A673 (cell line): ENCODE measurements at regions not wholly inside any gene's neighbourhood (a gene's known extent, or its start where the extent isn't known, plus 50 kb on each side); places are given as distances from the start of the nearest gene placed in this dataset.

Source experiments
- CTCF ChIP-seq: fragments of 300-800, 200-600 bp; sonication (generic); conservative IDR thresholded peaks from 2 replicates; pipeline ENCODE4 v1.5.1; 2017; ENCODE audit warnings: low read depth, mild to moderate bottlenecking, antibody characterized with exemption, low read length, moderate library complexity, mixed read lengths
- EZH2 ChIP-seq: fragments of 200-600 bp; sonication (generic); IDR thresholded peaks from 2 replicates; pipeline ENCODE4 v1.6.1; 2017; ENCODE audit warnings: borderline replicate concordance, low read depth, mild to moderate bottlenecking, mixed read lengths, antibody characterized with exemption, low read length; ENCODE audit not compliant: poor library complexity, severe bottlenecking

GRCh38 chr18:41548521-41549260 is 406.3 kb upstream of the PIK3C3 start:
- TF ChIP-seq CTCF, result no peak
- TF ChIP-seq EZH2, result no peak
